NCI-H774 (cell line): ENCODE measurements at regions not wholly inside any gene's neighbourhood (a gene's known extent, or its start where the extent isn't known, plus 50 kb on each side); places are given as distances from the start of the nearest gene placed in this dataset.
A peak's percentile ranks its signal among the peaks of the same experiment; 100 is the strongest.
"Not testable (repeated sequence)": the region's sequence is repeated elsewhere in the genome, so short reads cannot be mapped to it uniquely, and the experiment has no call there.

Experiments
- DNase-seq: peaks from one replicate; lab custom pipeline; 2025; lab: John Stamatoyannopoulos, UW

GRCh38 chr2:95727420-95727819 is 135.6 kb downstream of the TRIM43 start:
- not testable (repeated sequence) for DNase-seq

GRCh38 chr2:95728878-95729596 is 137.2 kb downstream of the TRIM43 start:
- peak; percentile 83 for DNase-seq

- no peak for DNase-seq
Observed at GRCh38 chr2:95729597-95729955, 137.8 kb downstream of the TRIM43 start.

GRCh38 chr2:95730813-95731212 is 139.0 kb downstream of the TRIM43 start:
- no peak for DNase-seq

- no peak for DNase-seq
Observed at GRCh38 chr2:95734976-95735890, 143.4 kb downstream of the TRIM43 start.

- DNase-seq = no peak
Observed at GRCh38 chr2:95738301-95738700, 146.5 kb downstream of the TRIM43 start.

- not testable (repeated sequence) for DNase-seq
Observed at GRCh38 chr2:95752126-95752525, 160.3 kb downstream of the TRIM43 start.

GRCh38 chr2:95753812-95754211 is 162.0 kb downstream of the TRIM43 start:
- DNase-seq = not testable (repeated sequence)

GRCh38 chr2:95754213-95754612 is 162.4 kb downstream of the TRIM43 start:
- not testable (repeated sequence) for DNase-seq

GRCh38 chr2:95754819-95755563 is 163.2 kb downstream of the TRIM43 start:
- not testable (repeated sequence) for DNase-seq

- DNase-seq = peak; percentile 20
Observed at GRCh38 chr2:95755956-95756669, 164.3 kb downstream of the TRIM43 start.

- DNase-seq = no peak
Observed at GRCh38 chr2:95757988-95758387, 166.2 kb downstream of the TRIM43 start.

- DNase-seq = no peak
Observed at GRCh38 chr2:95759481-95760246, 167.9 kb downstream of the TRIM43 start.

GRCh38 chr2:95760806-95761525 is 169.2 kb downstream of the TRIM43 start:
- no peak for DNase-seq

GRCh38 chr2:95761556-95761955 is 169.8 kb downstream of the TRIM43 start:
- DNase-seq = no peak

- not testable (repeated sequence) for DNase-seq
Observed at GRCh38 chr2:95762023-95763021, 170.5 kb downstream of the TRIM43 start.

GRCh38 chr2:95763074-95763473 is 171.3 kb downstream of the TRIM43 start:
- not testable (repeated sequence) for DNase-seq

GRCh38 chr2:95764966-95765365 is 173.2 kb downstream of the TRIM43 start:
- DNase-seq = not testable (repeated sequence)
